HL-60 (cell line): ENCODE measurements at regions not wholly inside any gene's neighbourhood (a gene's known extent, or its start where the extent isn't known, plus 50 kb on each side); places are given as distances from the start of the nearest gene placed in this dataset.

Experiments
- DNase-seq, 2 experiments: peaks; one replicate each; pipeline ENCODE4 v3.0.0-alpha.2; 2010 to 2020; ENCODE audit warnings: low read depth in 1 of 2, low spot score in 1 of 2
- H3K27ac ChIP-seq: fragments of 250-450 bp; sonication (Bioruptor Pico); replicated peaks from 2 replicates; pipeline ENCODE4 v1.5.1; 2020; ENCODE audit warnings: mild to moderate bottlenecking, moderate library complexity
- H3K27me3 ChIP-seq: fragments of 250-450 bp; sonication (Bioruptor Pico); 2 replicates; pipeline ENCODE4 v1.5.1; 2021; ENCODE audit warnings: mild to moderate bottlenecking, moderate library complexity; ENCODE audit not compliant: insufficient read depth, poor library complexity, severe bottlenecking
- H3K4me3 ChIP-seq: replicated peaks from 2 replicates; pipeline ENCODE4 v1.5.1; 2011; ENCODE audit warnings: mild to moderate bottlenecking, control low read depth, low read length; ENCODE audit not compliant: insufficient read depth
- CTCF ChIP-seq: IDR thresholded peaks from one replicate; pipeline ENCODE4 v1.5.1; 2011; ENCODE audit warnings: low read length, control low read depth, inconsistent platforms; ENCODE audit not compliant: insufficient read depth
- GABPA ChIP-seq: IDR thresholded peaks from 2 replicates; pipeline ENCODE4 v1.6.1; 2012; ENCODE audit warnings: low read depth
- POLR2AphosphoS5 ChIP-seq: IDR thresholded peaks from 2 replicates; pipeline ENCODE4 v1.6.1; 2012; ENCODE audit warnings: low read depth
- SPI1 ChIP-seq: IDR thresholded peaks from 2 replicates; pipeline ENCODE4 v1.6.1; 2012; ENCODE audit warnings: low read depth, mild to moderate bottlenecking, borderline replicate concordance
- TF ChIP-seq, protein P1 (sequence below): IDR thresholded peaks from 2 replicates; pipeline ENCODE4 v1.6.1; 2012; ENCODE audit warnings: low read depth; ENCODE audit not compliant: insufficient replicate concordance

DNA sequence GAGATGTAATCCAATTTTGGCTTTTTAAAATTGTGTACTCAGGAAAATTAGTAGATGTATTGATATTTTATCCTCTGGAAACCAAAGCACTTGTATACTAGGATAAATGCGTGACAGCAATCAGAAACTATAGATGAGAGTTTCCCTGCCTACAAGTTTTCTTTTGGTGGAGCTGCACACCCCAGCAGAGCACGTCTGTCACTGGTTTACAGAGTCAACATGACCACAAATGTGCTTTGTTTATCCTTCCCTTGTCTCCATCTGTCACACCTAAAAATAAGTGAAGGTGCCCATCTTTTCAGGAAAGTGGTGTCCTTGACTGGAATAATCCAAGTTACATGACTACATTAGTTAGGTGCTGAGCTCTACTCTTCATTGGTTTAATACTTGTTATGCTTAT is 210.4 kb upstream of the DSEL start:
- TF ChIP-seq CTCF (no peak), GABPA (no peak), POLR2AphosphoS5 (no peak)
- no peak overlapping the region for H3K27ac ChIP-seq
- H3K4me3 ChIP-seq, result no peak overlapping the region
- no peaks in the 10 kb centered on the region for H3K27me3 ChIP-seq
- no peak for DNase-seq

- H3K27ac ChIP-seq, result no peak overlapping the region
- no peak overlapping the region for H3K4me3 ChIP-seq
- H3K27me3 ChIP-seq, result no peaks in the 10 kb centered on the region
- no peak for DNase-seq
- TF ChIP-seq GABPA (no peak), SPI1 (no peak), POLR2AphosphoS5 (no peak), CTCF (no peak)
- TF ChIP-seq, protein P1, sequence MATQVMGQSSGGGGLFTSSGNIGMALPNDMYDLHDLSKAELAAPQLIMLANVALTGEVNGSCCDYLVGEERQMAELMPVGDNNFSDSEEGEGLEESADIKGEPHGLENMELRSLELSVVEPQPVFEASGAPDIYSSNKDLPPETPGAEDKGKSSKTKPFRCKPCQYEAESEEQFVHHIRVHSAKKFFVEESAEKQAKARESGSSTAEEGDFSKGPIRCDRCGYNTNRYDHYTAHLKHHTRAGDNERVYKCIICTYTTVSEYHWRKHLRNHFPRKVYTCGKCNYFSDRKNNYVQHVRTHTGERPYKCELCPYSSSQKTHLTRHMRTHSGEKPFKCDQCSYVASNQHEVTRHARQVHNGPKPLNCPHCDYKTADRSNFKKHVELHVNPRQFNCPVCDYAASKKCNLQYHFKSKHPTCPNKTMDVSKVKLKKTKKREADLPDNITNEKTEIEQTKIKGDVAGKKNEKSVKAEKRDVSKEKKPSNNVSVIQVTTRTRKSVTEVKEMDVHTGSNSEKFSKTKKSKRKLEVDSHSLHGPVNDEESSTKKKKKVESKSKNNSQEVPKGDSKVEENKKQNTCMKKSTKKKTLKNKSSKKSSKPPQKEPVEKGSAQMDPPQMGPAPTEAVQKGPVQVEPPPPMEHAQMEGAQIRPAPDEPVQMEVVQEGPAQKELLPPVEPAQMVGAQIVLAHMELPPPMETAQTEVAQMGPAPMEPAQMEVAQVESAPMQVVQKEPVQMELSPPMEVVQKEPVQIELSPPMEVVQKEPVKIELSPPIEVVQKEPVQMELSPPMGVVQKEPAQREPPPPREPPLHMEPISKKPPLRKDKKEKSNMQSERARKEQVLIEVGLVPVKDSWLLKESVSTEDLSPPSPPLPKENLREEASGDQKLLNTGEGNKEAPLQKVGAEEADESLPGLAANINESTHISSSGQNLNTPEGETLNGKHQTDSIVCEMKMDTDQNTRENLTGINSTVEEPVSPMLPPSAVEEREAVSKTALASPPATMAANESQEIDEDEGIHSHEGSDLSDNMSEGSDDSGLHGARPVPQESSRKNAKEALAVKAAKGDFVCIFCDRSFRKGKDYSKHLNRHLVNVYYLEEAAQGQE, result no peak
Observed at GRCh38 chr18:67717800-67718199, 201.3 kb upstream of the DSEL start.

DNA sequence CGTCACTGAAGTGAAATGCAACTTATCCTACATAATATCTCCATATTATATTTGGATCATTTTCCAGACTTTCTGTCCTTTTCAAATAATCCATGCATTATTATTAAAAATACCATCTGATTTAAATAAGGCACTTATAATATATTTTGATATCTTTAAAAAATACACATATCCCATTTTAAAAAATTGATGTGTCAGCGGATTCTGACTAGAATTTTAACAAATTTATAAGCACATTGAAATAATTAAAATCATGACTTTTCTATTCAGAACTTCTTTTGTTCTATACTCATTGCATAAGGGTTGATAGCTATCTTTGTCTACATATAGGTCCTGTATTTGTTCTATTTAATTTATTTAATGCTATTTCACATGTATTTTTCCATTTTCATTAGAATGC is 199.0 kb upstream of the DSEL start:
- TF ChIP-seq, protein P1, result no peak
- TF ChIP-seq POLR2AphosphoS5 (no peak), CTCF (no peak)
- H3K4me3 ChIP-seq, result no peak overlapping the region

DNA sequence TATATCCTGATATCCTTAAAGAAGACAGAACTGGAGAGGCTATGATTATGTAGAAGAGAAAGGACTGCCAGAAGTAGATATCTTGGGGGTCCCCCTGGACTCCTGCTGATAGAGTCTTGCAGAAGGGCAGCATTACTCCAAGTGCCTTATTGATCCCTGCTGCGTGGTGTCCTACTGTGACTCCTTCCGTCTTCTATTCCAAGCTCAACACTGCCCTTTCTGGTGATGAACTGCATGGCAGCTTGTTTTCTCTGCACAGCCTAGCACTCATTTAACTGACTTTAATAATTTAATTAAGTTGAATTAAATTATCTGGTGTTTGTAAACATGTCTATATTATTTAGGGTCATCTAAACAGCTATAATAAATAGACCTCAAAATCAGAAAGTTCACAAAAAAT is 194.1 kb upstream of the DSEL start:
- TF ChIP-seq CTCF (peak; percentile 24), SPI1 (no peak)
- Histone ChIP-seq H3K27ac (no peak overlapping the region), H3K27me3 (no peaks in the 10 kb centered on the region), H3K4me3 (no peak overlapping the region)
- DNase-seq, result no peak

More for the DNA sequence above, 199.0 kb upstream of the DSEL start:
- DNase-seq, result no peak
- Histone ChIP-seq H3K27ac (no peak overlapping the region), H3K27me3 (no peaks in the 10 kb centered on the region)
